Naive B cell (primary cell): ENCODE measurements at regions not wholly inside any gene's neighbourhood (a gene's known extent, or its start where the extent isn't known, plus 50 kb on each side); places are given as distances from the start of the nearest gene placed in this dataset.
"Not testable (repeated sequence)": the region's sequence is repeated elsewhere in the genome, so short reads cannot be mapped to it uniquely, and the experiment has no call there.

Source experiments
- ATAC-seq, 2 donors: fragments of 150-1000 bp; cut with Tn5 transposase; 2 replicates each; pipeline ENCODE4 v1.10.0; 2021; ENCODE audit warnings: low read depth in 2 of 2, mild to moderate bottlenecking in 2 of 2, moderate library complexity in 2 of 2
- DNase-seq: peaks from one replicate; pipeline ENCODE4 v3.0.0; 2022
- H3K27ac Mint-ChIP-seq, 6 donors: one replicate each; pipeline ENCODE4 v1.8.0; 2020 to 2022; ENCODE audit warnings: mild to moderate bottlenecking in 6 of 6, mixed read lengths in 6 of 6, moderate library complexity in 5 of 6, inconsistent platforms in 2 of 6
- H3K27me3 Mint-ChIP-seq, 3 donors: one replicate each; pipeline ENCODE4 v1.8.0; 2021 to 2022; ENCODE audit warnings: mixed read lengths in 3 of 3, mild to moderate bottlenecking in 1 of 3
- H3K36me3 Mint-ChIP-seq, 2 donors: one replicate each; pipeline ENCODE4 v1.8.0; 2020 to 2022; ENCODE audit warnings: mixed read lengths in 2 of 2, inconsistent platforms in 1 of 2, mild to moderate bottlenecking in 1 of 2
- H3K4me1 Mint-ChIP-seq, 3 donors: one replicate each; pipeline ENCODE4 v1.8.0; 2020 to 2022; ENCODE audit warnings: mixed read lengths in 3 of 3, inconsistent platforms in 1 of 3, mild to moderate bottlenecking in 1 of 3, moderate library complexity in 1 of 3
- H3K4me3 Mint-ChIP-seq, 8 donors: one replicate each; pipeline ENCODE4 v1.8.0; 2020 to 2022; ENCODE audit warnings: mild to moderate bottlenecking in 8 of 8, mixed read lengths in 8 of 8, moderate library complexity in 8 of 8, inconsistent platforms in 2 of 8
- H3K9me3 Mint-ChIP-seq, 7 donors: one replicate each; pipeline ENCODE4 v1.8.0; 2020 to 2022; ENCODE audit warnings: mixed read lengths in 7 of 7, mild to moderate bottlenecking in 5 of 7, inconsistent platforms in 2 of 7, moderate library complexity in 1 of 7

GRCh38 chr3:72657666-72658065 is 190.6 kb downstream of the SHQ1 start:
- DNase-seq (no peak), ATAC-seq (no peak)
- Mint-ChIP-seq H3K36me3 (no peaks in the 10 kb centered on the region), H3K27ac (no peak overlapping the region), H3K27me3 (peaks cover 42 to 58% (median 46%) of the 10 kb centered on the region in 3 donors), H3K4me1 (peaks cover 0 to 4% (median 0%) of the 10 kb centered on the region in 3 donors), H3K9me3 (no peaks in the 10 kb centered on the region), H3K4me3 (no peak overlapping the region)

- DNase-seq (no peak), ATAC-seq (no peak)
- Mint-ChIP-seq H3K9me3 (peaks cover 0 to 7% (median 0%) of the 10 kb centered on the region in 7 donors), H3K4me3 (no peak overlapping the region), H3K27ac (no peak overlapping the region), H3K36me3 (no peaks in the 10 kb centered on the region), H3K27me3 (peaks cover 42 to 66% (median 48%) of the 10 kb centered on the region in 3 donors), H3K4me1 (peaks cover 0 to 4% (median 0%) of the 10 kb centered on the region in 3 donors)
Observed at GRCh38 chr3:72655723-72656122, 192.5 kb downstream of the SHQ1 start.

GRCh38 chr3:72655131-72655551 is 193.1 kb downstream of the SHQ1 start:
- DNase-seq (no peak), ATAC-seq (no peak)
- Mint-ChIP-seq H3K4me1 (peaks cover 0 to 4% (median 0%) of the 10 kb centered on the region in 3 donors), H3K36me3 (no peaks in the 10 kb centered on the region), H3K27ac (no peak overlapping the region), H3K27me3 (peaks cover 40 to 66% (median 47%) of the 10 kb centered on the region in 3 donors), H3K9me3 (peaks cover 0 to 7% (median 0%) of the 10 kb centered on the region in 7 donors), H3K4me3 (peak overlapping the region in 1 of 8 donors; percentile 6)

GRCh38 chr3:72652395-72652794 is 195.8 kb downstream of the SHQ1 start:
- no peak overlapping the region for H3K4me3 Mint-ChIP-seq
- H3K27ac Mint-ChIP-seq: no peak overlapping the region
- peaks cover 0 to 7% (median 0%) of the 10 kb centered on the region in 7 donors for H3K9me3 Mint-ChIP-seq
- H3K27me3 Mint-ChIP-seq: peaks cover 18 to 48% (median 27%) of the 10 kb centered on the region in 3 donors
- peaks cover 0 to 12% (median 7%) of the 10 kb centered on the region in 3 donors for H3K4me1 Mint-ChIP-seq
- H3K36me3 Mint-ChIP-seq: no peaks in the 10 kb centered on the region
- DNase-seq (no peak), ATAC-seq (no peak)

- Mint-ChIP-seq H3K4me1 (peaks cover 0 to 12% (median 7%) of the 10 kb centered on the region in 3 donors), H3K27me3 (peaks cover 16 to 44% (median 26%) of the 10 kb centered on the region in 3 donors), H3K9me3 (peaks cover 0 to 7% (median under 1%) of the 10 kb centered on the region in 7 donors), H3K36me3 (no peaks in the 10 kb centered on the region), H3K27ac (peak overlapping the region in 1 of 6 donors; percentile 49), H3K4me3 (no peak overlapping the region)
- no peak for ATAC-seq
- no peak for DNase-seq
Observed at GRCh38 chr3:72651498-72651897, 196.7 kb downstream of the SHQ1 start.

GRCh38 chr3:72646263-72646662 is 202.0 kb downstream of the SHQ1 start:
- Mint-ChIP-seq H3K4me1 (peaks cover 0 to 12% (median 4%) of the 10 kb centered on the region in 3 donors), H3K36me3 (no peaks in the 10 kb centered on the region), H3K9me3 (peaks cover 0 to 8% (median 5%) of the 10 kb centered on the region in 7 donors), H3K27ac (no peak overlapping the region), H3K4me3 (no peak overlapping the region), H3K27me3 (peaks cover 21 to 29% (median 23%) of the 10 kb centered on the region in 3 donors)
- ATAC-seq: no peak
- DNase-seq: no peak

- not testable (repeated sequence) for DNase-seq, ATAC-seq, H3K4me3 Mint-ChIP-seq, H3K36me3 Mint-ChIP-seq, H3K27ac Mint-ChIP-seq, H3K4me1 Mint-ChIP-seq, H3K9me3 Mint-ChIP-seq
- peaks cover 23 to 32% (median 31%) of the 10 kb centered on the region in 3 donors for H3K27me3 Mint-ChIP-seq
Observed at GRCh38 chr3:72643635-72644034, 204.6 kb downstream of the SHQ1 start.

GRCh38 chr3:72641684-72642083 is 206.6 kb downstream of the SHQ1 start:
- H3K4me1 Mint-ChIP-seq: peaks cover 10 to 11% (median 10%) of the 10 kb centered on the region in 3 donors
- H3K36me3 Mint-ChIP-seq: peaks cover 0 to 10% of the 10 kb centered on the region in 2 donors
- no peak for ATAC-seq
- no peak for DNase-seq
- no peak overlapping the region for H3K4me3 Mint-ChIP-seq
- peaks cover 41 to 49% (median 42%) of the 10 kb centered on the region in 3 donors for H3K27me3 Mint-ChIP-seq
- no peak overlapping the region for H3K27ac Mint-ChIP-seq
- H3K9me3 Mint-ChIP-seq: peaks cover 0 to 8% (median 5%) of the 10 kb centered on the region in 7 donors

- H3K27ac Mint-ChIP-seq: no peak overlapping the region
- H3K36me3 Mint-ChIP-seq: peaks cover 0 to 10% of the 10 kb centered on the region in 2 donors
- no peak for DNase-seq
- H3K4me1 Mint-ChIP-seq: peaks cover 10 to 12% (median 11%) of the 10 kb centered on the region in 3 donors
- H3K9me3 Mint-ChIP-seq: peaks cover 0 to 5% (median 2%) of the 10 kb centered on the region in 7 donors
- H3K4me3 Mint-ChIP-seq: no peak overlapping the region
- no peak for ATAC-seq
- peaks cover 42 to 51% (median 43%) of the 10 kb centered on the region in 3 donors for H3K27me3 Mint-ChIP-seq
Observed at GRCh38 chr3:72641072-72641471, 207.2 kb downstream of the SHQ1 start.

- Mint-ChIP-seq H3K36me3 (peaks cover 0 to 10% of the 10 kb centered on the region in 2 donors), H3K9me3 (peaks cover 0 to 5% (median 0%) of the 10 kb centered on the region in 7 donors), H3K27ac (peak overlapping the region in 1 of 6 donors; percentile 65), H3K27me3 (peaks cover 47 to 49% (median 49%) of the 10 kb centered on the region in 3 donors), H3K4me1 (peaks cover 10 to 12% (median 11%) of the 10 kb centered on the region in 3 donors), H3K4me3 (peak overlapping the region in 2 of 8 donors; percentile 45 to 52)
- DNase-seq: no peak
- no peak for ATAC-seq
Observed at GRCh38 chr3:72636969-72637597, 211.2 kb downstream of the SHQ1 start.

- Mint-ChIP-seq H3K4me1 (peaks cover 11 to 13% (median 12%) of the 10 kb centered on the region in 3 donors), H3K9me3 (peaks cover 0 to 12% (median 0%) of the 10 kb centered on the region in 7 donors), H3K4me3 (no peak overlapping the region), H3K36me3 (peaks cover 0 to 10% of the 10 kb centered on the region in 2 donors), H3K27me3 (peaks cover 35 to 38% (median 37%) of the 10 kb centered on the region in 3 donors), H3K27ac (no peak overlapping the region)
- ATAC-seq (no peak), DNase-seq (no peak)
Observed at GRCh38 chr3:72635551-72635950, 212.7 kb downstream of the SHQ1 start.

GRCh38 chr3:72634128-72634527 is 214.1 kb downstream of the SHQ1 start:
- Mint-ChIP-seq H3K4me1 (peaks cover 18 to 21% (median 21%) of the 10 kb centered on the region in 3 donors), H3K4me3 (no peak overlapping the region), H3K36me3 (peaks cover 0 to 10% of the 10 kb centered on the region in 2 donors), H3K9me3 (peaks cover 0 to 12% (median 0%) of the 10 kb centered on the region in 7 donors), H3K27me3 (peaks cover 31 to 37% (median 37%) of the 10 kb centered on the region in 3 donors), H3K27ac (no peak overlapping the region)
- DNase-seq: no peak
- ATAC-seq: no peak

GRCh38 chr3:72633534-72633933 is 214.7 kb downstream of the SHQ1 start:
- H3K9me3 Mint-ChIP-seq: peaks cover 0 to 12% (median 0%) of the 10 kb centered on the region in 7 donors
- ATAC-seq (no peak), DNase-seq (no peak)
- peaks cover 32 to 37% (median 35%) of the 10 kb centered on the region in 3 donors for H3K27me3 Mint-ChIP-seq
- H3K4me3 Mint-ChIP-seq: no peak overlapping the region
- peaks cover 0 to 10% of the 10 kb centered on the region in 2 donors for H3K36me3 Mint-ChIP-seq
- peak overlapping the region in 1 of 6 donors; percentile 10 for H3K27ac Mint-ChIP-seq
- peaks cover 23 to 27% (median 27%) of the 10 kb centered on the region in 3 donors for H3K4me1 Mint-ChIP-seq

- Mint-ChIP-seq H3K4me1 (peaks cover 27 to 31% (median 31%) of the 10 kb centered on the region in 3 donors), H3K4me3 (no peak overlapping the region), H3K36me3 (peaks cover 0 to 10% of the 10 kb centered on the region in 2 donors), H3K9me3 (peaks cover 0 to 12% (median 0%) of the 10 kb centered on the region in 7 donors), H3K27ac (peak overlapping the region in 1 of 6 donors; percentile 10), H3K27me3 (peaks cover 28 to 33% (median 31%) of the 10 kb centered on the region in 3 donors)
- ATAC-seq (no peak), DNase-seq (no peak)
Observed at GRCh38 chr3:72633121-72633520, 215.1 kb downstream of the SHQ1 start.
